Peyer's patch (tissue), 4 donors: ENCODE measurements at regions not wholly inside any gene's neighbourhood (a gene's known extent, or its start where the extent isn't known, plus 50 kb on each side); places are given as distances from the start of the nearest gene placed in this dataset.
A peak's percentile ranks its signal among the peaks of the same experiment; 100 is the strongest.
"Not testable (repeated sequence)": the region's sequence is repeated elsewhere in the genome, so short reads cannot be mapped to it uniquely, and the experiment has no call there.

Experiments
- DNase-seq, 3 donors: peaks; one replicate each; pipeline ENCODE4 v3.0.0-alpha.2; 2017 to 2019
- H3K27ac ChIP-seq, 4 donors: fragments of 200-600 bp; sonication (generic); one replicate each; pipeline ENCODE4 v1.5.1; 2016 to 2019
- H3K27me3 ChIP-seq, 2 donors: fragments of 200-600 bp; sonication (generic); one replicate each; pipeline ENCODE4 v1.5.1; 2019
- H3K36me3 ChIP-seq, 3 donors: fragments of 200-600 bp; sonication (generic); one replicate each; pipeline ENCODE4 v1.5.1; 2016 to 2019
- H3K4me1 ChIP-seq, 4 donors: fragments of 200-600 bp; sonication (generic); one replicate each; pipeline ENCODE4 v1.5.1; 2016 to 2019
- H3K4me3 ChIP-seq, 4 donors: fragments of 200-600 bp; sonication (generic); 1 replicate in 3 of 4; 2 replicates in 1 of 4; pipeline ENCODE4 v1.5.1; 2016 to 2019; ENCODE audit warnings: mild to moderate bottlenecking in 1 of 4
- H3K9me3 ChIP-seq, 4 donors: fragments of 200-600 bp; sonication (generic); one replicate each; pipeline ENCODE4 v1.5.1; 2016 to 2019; ENCODE audit warnings: mild to moderate bottlenecking in 1 of 4
- CTCF ChIP-seq, 6 experiments: fragments of 450-650 bp in 4 of 6; fragments of 200-600 bp in 2 of 6; sonication (generic) in 1 of 6; IDR thresholded peaks; one replicate each; pipeline ENCODE4 v1.5.1; 2017 to 2019; ENCODE audit warnings: antibody characterized with exemption in 6 of 6, mild to moderate bottlenecking in 3 of 6, moderate library complexity in 1 of 6
- POLR2A ChIP-seq, 2 donors: fragments of 450-650 bp; IDR thresholded peaks; one replicate each; pipeline ENCODE4 v1.5.1; 2017; ENCODE audit warnings: antibody characterized with exemption in 2 of 2, mild to moderate bottlenecking in 2 of 2, moderate library complexity in 2 of 2

GRCh38 chr1:67540733-67541125, 110.5 kb upstream of the SERBP1 start:
- peaks cover 0 to 6% (median 0%) of the 10 kb centered on the region in 4 donors for H3K4me1 ChIP-seq
- peak overlapping the region in 1 of 4 donors; percentile 57 for H3K27ac ChIP-seq
- no peaks in the 10 kb centered on the region for H3K9me3 ChIP-seq
- DNase-seq: no peak
- H3K27me3 ChIP-seq: no peaks in the 10 kb centered on the region
- H3K36me3 ChIP-seq: no peaks in the 10 kb centered on the region
- no peak for TF ChIP-seq CTCF (IDR thresholded peaks at IDR 0.05)
- no peak for TF ChIP-seq POLR2A (IDR thresholded peaks at IDR 0.05)
- no peak overlapping the region for H3K4me3 ChIP-seq

- TF ChIP-seq CTCF (IDR thresholded peaks at IDR 0.05) (no peak), POLR2A (IDR thresholded peaks at IDR 0.05) (no peak)
- no peak overlapping the region for H3K27ac ChIP-seq
- no peak for DNase-seq
These were observed 112.5 kb upstream of the SERBP1 start for GRCh38 chr1:67542747-67543146.

GRCh38 chr1:67544921-67545320, 114.7 kb upstream of the SERBP1 start:
- H3K9me3 ChIP-seq: no peaks in the 10 kb centered on the region
- no peak overlapping the region for H3K27ac ChIP-seq
- TF ChIP-seq CTCF (IDR thresholded peaks at IDR 0.05) (no peak), POLR2A (IDR thresholded peaks at IDR 0.05) (no peak)
- H3K27me3 ChIP-seq: no peaks in the 10 kb centered on the region
- no peak for DNase-seq
- no peaks in the 10 kb centered on the region for H3K4me1 ChIP-seq
- H3K36me3 ChIP-seq: no peaks in the 10 kb centered on the region
- no peak overlapping the region for H3K4me3 ChIP-seq

More at GRCh38 chr1:67542747-67543146, 112.5 kb upstream of the SERBP1 start:
- Histone ChIP-seq H3K9me3 (no peaks in the 10 kb centered on the region), H3K27me3 (no peaks in the 10 kb centered on the region), H3K4me1 (peaks cover 0 to 3% (median 0%) of the 10 kb centered on the region in 4 donors), H3K36me3 (no peaks in the 10 kb centered on the region), H3K4me3 (no peak overlapping the region)

- H3K27me3 ChIP-seq: no peaks in the 10 kb centered on the region
- H3K9me3 ChIP-seq: no peaks in the 10 kb centered on the region
- TF ChIP-seq POLR2A (IDR thresholded peaks at IDR 0.05): no peak
- TF ChIP-seq CTCF (IDR thresholded peaks at IDR 0.05): no peak
- no peaks in the 10 kb centered on the region for H3K4me1 ChIP-seq
- no peak for DNase-seq
- no peak overlapping the region for H3K4me3 ChIP-seq
- H3K36me3 ChIP-seq: no peaks in the 10 kb centered on the region
- H3K27ac ChIP-seq: no peak overlapping the region
These were observed 115.2 kb upstream of the SERBP1 start for GRCh38 chr1:67545364-67545763.

- no peaks in the 10 kb centered on the region for H3K27me3 ChIP-seq
- no peak overlapping the region for H3K4me3 ChIP-seq
- DNase-seq: no peak
- H3K4me1 ChIP-seq: peaks cover 0 to 15% (median 0%) of the 10 kb centered on the region in 4 donors
- no peak for TF ChIP-seq CTCF (IDR thresholded peaks at IDR 0.05)
- TF ChIP-seq POLR2A (IDR thresholded peaks at IDR 0.05): no peak
- H3K36me3 ChIP-seq: no peaks in the 10 kb centered on the region
- H3K27ac ChIP-seq: peak overlapping the region in 2 of 4 donors; percentile 42 to 79
- H3K9me3 ChIP-seq: no peaks in the 10 kb centered on the region
These were observed 121.2 kb upstream of the SERBP1 start for GRCh38 chr1:67551375-67551774.

- peak overlapping the region in 3 of 4 donors; percentile 42 to 79 (median 57) for H3K27ac ChIP-seq
- H3K36me3 ChIP-seq: no peaks in the 10 kb centered on the region
- no peak for TF ChIP-seq POLR2A (IDR thresholded peaks at IDR 0.05)
- TF ChIP-seq CTCF (IDR thresholded peaks at IDR 0.05): peak in 3 of 6 experiments; percentile 18 to 43 (median 23)
- no peaks in the 10 kb centered on the region for H3K27me3 ChIP-seq
- peaks cover 0 to 17% (median 0%) of the 10 kb centered on the region in 4 donors for H3K4me1 ChIP-seq
- H3K4me3 ChIP-seq: no peak overlapping the region
- peak in 2 of 3 donors; percentile 81 to 86 for DNase-seq
- no peaks in the 10 kb centered on the region for H3K9me3 ChIP-seq
These were observed 122.1 kb upstream of the SERBP1 start for GRCh38 chr1:67552336-67552759.

- not testable (repeated sequence) for H3K4me3 ChIP-seq, H3K27ac ChIP-seq, H3K27me3 ChIP-seq, H3K36me3 ChIP-seq, DNase-seq, H3K9me3 ChIP-seq
- H3K4me1 ChIP-seq: peaks cover 0 to 23% (median 0%) of the 10 kb centered on the region in 4 donors
These were observed 124.0 kb upstream of the SERBP1 start for GRCh38 chr1:67554204-67554603.
